ENCODE measurements at regions not wholly inside any gene's neighbourhood (a gene's known extent, or its start where the extent isn't known, plus 50 kb on each side); places are given as distances from the start of the nearest gene placed in this dataset.
"Not testable (repeated sequence)": the region's sequence is repeated elsewhere in the genome, so short reads cannot be mapped to it uniquely, and the experiment has no call there.

GRCh38 chr2:230593765-230594164 is 118.9 kb upstream of the CAB39 start:
- no peak for DNase-seq

- DNase-seq: no peak
Measured at GRCh38 chr2:230594286-230594840, 118.3 kb upstream of the CAB39 start.

DNA sequence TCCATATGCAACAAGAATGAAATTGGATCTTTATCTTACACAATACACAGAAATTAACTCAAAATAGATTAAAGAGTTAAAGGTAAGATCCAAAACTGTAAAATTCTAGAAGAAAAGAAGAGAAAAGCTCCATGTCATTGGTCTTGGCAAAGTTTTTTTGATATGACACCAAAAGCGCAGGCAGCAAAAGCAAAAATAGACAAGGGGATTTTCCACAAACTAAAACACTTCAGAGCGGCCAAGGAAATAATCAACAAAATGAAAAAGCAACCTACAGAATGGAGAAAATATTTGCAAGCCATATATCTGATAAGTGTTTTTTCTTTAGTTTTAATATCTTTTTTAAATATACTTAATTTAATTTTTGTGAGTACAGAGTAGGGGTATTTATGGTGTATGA is 112.8 kb upstream of the CAB39 start:
- DNase-seq: no peak

- DNase-seq: peak in 1 of 6 experiments; percentile 3
Measured at GRCh38 chr2:230600285-230600684, 112.4 kb upstream of the CAB39 start.

DNA sequence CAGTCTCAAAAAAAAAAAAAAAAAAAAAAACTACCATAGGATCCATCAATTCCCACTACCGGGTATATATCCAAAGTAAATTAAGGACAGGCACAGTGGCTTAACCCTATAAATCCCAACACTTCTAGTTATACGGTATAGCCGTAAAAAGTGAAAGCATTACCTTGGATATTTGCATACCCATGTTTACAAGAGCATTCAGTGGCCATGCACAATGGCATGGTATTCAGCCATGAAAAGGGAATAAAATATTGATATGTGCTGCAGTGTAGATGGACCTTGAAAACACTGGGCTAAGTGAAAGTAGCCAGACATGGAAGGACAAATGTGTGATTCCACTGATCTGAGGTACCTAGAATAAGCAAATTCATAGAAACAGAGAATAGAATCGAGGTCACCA is 111.8 kb upstream of the CAB39 start:
- DNase-seq: no peak

DNA sequence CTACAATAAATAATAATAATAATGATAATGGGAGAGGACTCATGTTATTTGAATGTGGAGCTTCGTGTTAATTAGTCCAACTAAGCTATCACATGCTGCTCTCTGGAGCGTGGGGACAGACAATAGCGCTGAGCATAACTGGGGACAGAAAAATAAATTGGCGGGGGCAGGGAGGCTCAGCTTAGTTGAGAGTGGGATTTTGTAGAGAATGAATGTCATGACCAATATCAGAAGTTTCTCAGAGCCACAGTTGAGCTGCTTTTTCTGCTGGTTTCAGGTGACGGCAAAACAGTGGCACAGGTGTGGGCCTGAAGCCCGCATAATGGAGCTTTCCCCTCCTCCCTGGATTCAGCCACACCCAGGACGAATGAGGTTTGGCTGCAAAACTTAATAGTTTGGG is 111.1 kb upstream of the CAB39 start:
- no peak for DNase-seq

GRCh38 chr2:230602562-230603230 is 109.9 kb upstream of the CAB39 start:
- peak; percentile 22 to 77 (median 60) for DNase-seq

DNA sequence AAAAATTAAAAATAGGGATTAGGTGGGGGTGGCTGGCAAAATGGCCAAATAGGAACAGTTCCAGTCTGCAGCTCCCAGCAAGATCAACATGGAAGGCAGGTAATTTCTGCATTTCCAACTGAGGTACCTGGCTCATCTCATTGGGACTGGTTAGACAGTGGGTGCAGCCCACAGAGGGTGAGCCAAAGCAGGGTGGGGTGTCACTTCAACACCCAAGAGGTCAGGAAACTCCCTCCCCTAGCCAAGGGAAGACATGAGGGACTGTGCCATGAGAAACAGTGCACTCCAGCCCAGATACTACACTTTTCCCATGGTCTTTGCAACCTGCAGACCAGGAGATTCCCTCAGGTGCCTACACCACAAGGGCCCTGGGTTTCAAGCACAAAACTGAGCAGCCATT is 109.3 kb upstream of the CAB39 start:
- DNase-seq: not testable (repeated sequence)

DNA sequence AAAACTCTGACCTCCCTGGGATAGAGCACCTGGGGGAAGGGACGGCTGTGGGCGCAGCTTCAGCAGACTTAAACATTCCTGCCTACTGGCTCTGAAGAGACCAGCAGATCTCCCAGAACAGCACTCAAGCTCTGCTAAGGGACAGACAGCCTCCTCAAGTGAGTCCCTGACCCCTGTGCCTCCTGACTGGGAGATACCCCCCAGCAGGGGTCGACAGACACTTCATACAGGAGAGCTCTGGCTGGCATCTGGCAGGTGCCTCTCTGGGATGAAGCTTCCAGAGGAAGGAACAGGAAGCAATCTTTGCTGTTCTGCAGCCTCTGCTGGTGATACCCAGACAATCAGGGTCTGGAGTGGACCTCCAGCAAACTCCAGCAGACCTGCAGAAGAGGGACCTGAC is 108.5 kb upstream of the CAB39 start:
- not testable (repeated sequence) for DNase-seq

DNA sequence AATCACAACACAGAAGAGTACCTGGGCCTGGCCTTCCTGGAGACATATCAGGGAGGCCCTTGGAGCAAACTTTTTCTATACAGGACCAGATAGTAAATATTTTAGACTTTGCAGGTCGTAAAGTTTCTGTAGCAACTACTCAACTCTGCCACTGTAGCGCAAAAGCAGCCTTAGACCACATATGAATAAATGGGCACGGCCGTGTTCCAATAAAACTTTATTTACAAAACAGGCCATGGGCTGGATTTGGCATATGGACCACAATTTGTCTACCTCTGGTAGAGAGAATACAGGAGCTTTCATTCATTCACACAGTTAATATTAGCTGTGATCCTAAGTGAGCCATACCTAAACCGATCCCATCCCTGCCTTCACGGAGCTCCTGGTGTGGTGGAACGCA is 98.6 kb upstream of the CAB39 start:
- DNase-seq: no peak

GRCh38 chr2:230614913-230615332 is 97.7 kb upstream of the CAB39 start:
- no peak for DNase-seq

- DNase-seq: not testable (repeated sequence)
Measured at GRCh38 chr2:230617256-230617706, 95.4 kb upstream of the CAB39 start.

- DNase-seq: no peak
Measured at GRCh38 chr2:230619491-230619890, 93.2 kb upstream of the CAB39 start.

DNA sequence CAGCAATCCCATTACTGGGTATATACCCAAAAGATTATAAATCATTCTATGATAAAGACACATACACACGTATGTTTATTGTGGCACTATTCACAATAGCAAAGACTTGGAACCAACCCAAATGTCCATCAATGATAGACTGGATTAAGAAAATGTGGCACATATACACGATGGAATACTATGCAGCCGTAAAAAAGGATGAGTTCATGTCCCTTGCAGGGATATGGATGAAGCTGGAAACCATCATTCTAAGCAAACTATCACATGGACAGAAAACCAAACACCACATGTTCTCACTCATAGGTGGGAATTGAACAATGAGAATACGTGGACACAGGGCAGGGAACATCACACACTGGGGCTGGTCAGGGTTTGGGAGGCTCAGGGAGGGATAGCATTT is 87.4 kb upstream of the CAB39 start:
- DNase-seq: not testable (repeated sequence)

- not testable (repeated sequence) for DNase-seq
Measured at GRCh38 chr2:230627091-230627490, 85.6 kb upstream of the CAB39 start.

- DNase-seq: peak in 1 of 6 experiments; percentile 17
Measured at GRCh38 chr2:230627806-230628724, 84.6 kb upstream of the CAB39 start.

- no peak for DNase-seq
Measured at GRCh38 chr2:230631470-230631869, 81.2 kb upstream of the CAB39 start.

- DNase-seq: no peak
Measured at GRCh38 chr2:230634146-230634545, 78.5 kb upstream of the CAB39 start.

DNA sequence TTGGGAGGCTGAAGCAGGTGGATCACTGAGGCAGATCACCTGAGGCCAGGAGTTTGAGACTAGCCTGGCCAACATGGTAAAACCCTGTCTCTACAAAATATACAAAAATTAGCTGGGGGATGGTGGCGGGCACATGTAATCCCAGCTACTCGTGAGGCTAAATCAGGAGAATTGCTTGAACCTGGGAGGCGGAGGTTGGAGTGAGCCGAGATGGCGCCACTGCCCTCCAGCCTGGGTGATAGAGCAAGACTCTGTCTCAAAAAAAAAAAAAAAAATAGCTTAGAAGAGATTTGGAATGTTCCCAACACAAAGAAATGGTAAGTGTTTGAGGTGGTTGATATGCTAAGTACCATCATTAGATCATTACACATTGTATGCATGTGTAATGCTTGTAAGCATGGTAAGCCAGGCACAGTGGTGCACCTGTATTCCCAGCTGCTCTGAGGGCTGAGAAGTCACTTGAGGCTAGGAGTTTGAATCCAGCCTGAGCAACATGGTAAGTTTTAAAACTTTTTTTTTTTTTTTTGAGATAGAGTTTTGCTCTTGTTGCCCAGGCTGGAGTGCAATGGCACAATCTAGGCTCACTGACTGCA is 77.8 kb upstream of the CAB39 start:
- not testable (repeated sequence) for DNase-seq

GRCh38 chr2:230636684-230637271 is 75.9 kb upstream of the CAB39 start:
- DNase-seq: no peak

DNA sequence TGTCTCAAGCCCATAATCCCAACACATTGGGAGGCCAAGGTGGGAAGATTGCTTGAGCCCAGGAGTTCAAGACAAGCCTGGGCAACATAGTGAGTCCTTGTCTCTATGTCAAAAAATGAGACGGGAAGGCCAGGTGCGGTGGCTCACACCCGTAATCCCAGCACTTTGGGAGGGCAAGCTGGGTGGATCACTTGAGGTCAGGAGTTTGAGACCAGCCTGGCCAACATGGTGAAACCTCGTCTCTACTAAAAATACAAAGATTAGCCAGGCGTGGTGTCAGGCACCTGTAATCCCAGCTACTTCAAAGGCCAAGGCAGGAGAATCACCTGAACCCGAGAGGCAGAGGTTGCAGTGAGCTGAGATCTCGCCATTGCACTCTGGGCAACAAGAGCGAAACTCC is 75.2 kb upstream of the CAB39 start:
- DNase-seq: not testable (repeated sequence)

GRCh38 chr2:230640540-230641011 is 72.1 kb upstream of the CAB39 start:
- DNase-seq: no peak

DNA sequence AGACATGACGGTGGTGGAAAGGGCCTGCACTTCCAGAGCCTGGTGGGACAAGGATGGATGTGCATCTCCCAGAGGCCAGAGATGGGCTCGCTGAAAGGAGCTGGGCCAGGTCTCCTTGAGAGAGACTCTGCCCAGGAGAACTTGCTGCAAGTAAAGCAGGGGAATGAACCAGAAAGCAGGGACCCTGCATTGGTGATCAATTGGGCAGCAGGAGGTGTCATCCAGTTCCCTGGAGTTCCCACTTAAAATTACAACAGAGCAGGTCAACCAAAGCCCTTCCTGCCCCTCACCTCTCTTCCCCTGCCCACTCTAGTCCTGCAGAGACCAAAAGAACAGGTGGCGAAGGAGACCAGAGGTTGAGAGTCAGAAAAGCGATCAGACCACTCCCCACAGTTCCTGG is 69.7 kb upstream of the CAB39 start:
- no peak for DNase-seq
